ENCODE measurements at regions not wholly inside any gene's neighbourhood (a gene's known extent, or its start where the extent isn't known, plus 50 kb on each side); places are given as distances from the start of the nearest gene placed in this dataset.

GRCh38 chr2:194750926-194751325 lies 906.1 kb upstream of the SLC39A10 start:
- Histone ChIP-seq H2BK12ac (ENCODE audit: low read depth, low read length) (no peak overlapping the region), H2BK20ac (ENCODE audit: low read length) (no peak overlapping the region), H3K4me2 (ENCODE audit: insufficient read depth in 1 of 2, low read depth in 2 of 2, low read length in 2 of 2) (no peak overlapping the region), H4K91ac (replicated peaks; ENCODE audit: insufficient read length, low read length) (no peak overlapping the region), H2BK15ac (ENCODE audit: low read length) (no peak overlapping the region), H2BK120ac (replicated peaks; ENCODE audit: low read depth, low read length) (no peak overlapping the region), H3K36me3 (ENCODE audit: control insufficient read depth in 2 of 4, insufficient read depth in 4 of 4, low read length in 3 of 4) (no peaks in the 10 kb centered on the region), H3K4me3 (ENCODE audit: extremely low read depth in 1 of 4, insufficient read depth in 2 of 4, low read depth in 3 of 4, low read length in 4 of 4) (no peak overlapping the region), H3K23me2 (ENCODE audit: low read depth, low read length) (no peaks in the 10 kb centered on the region), H4K20me1 (replicated peaks in 1 of 2; ENCODE audit: control insufficient read depth in 1 of 2, insufficient read depth in 2 of 2, low read length in 2 of 2) (no peaks in the 10 kb centered on the region), H4K8ac (ENCODE audit: extremely low read depth, insufficient read depth, low read length) (no peak overlapping the region), H3K79me2 (ENCODE audit: control insufficient read depth in 1 of 2, insufficient read depth in 2 of 2, low read length in 2 of 2) (no peaks in the 10 kb centered on the region), H3K27ac (ENCODE audit: low read depth, low read length) (no peak overlapping the region), H3K18ac (ENCODE audit: extremely low read depth, low read length) (no peak overlapping the region), H3K27me3 (replicated peaks in 1 of 4; ENCODE audit: control insufficient read depth in 3 of 4, extremely low read depth in 1 of 4, insufficient read depth in 3 of 4, low read length in 3 of 4) (no peaks in the 10 kb centered on the region), H4K5ac (ENCODE audit: insufficient read length, low read depth, low read length) (no peak overlapping the region), H3K4me1 (replicated peaks in 1 of 4; ENCODE audit: control insufficient read depth in 3 of 4, insufficient read depth in 4 of 4, low read length in 3 of 4) (no peaks in the 10 kb centered on the region), H2BK5ac (ENCODE audit: low read depth, low read length) (no peak overlapping the region), H3K56ac (replicated peaks; ENCODE audit: insufficient read length, low read depth, low read length) (no peak overlapping the region), H3K9ac (replicated peaks in 1 of 4; ENCODE audit: extremely low read depth in 1 of 4, low read depth in 3 of 4, low read length in 3 of 4) (no peak overlapping the region), H2AK5ac (ENCODE audit: low read depth, low read length) (no peak overlapping the region), H3K4ac (replicated peaks; ENCODE audit: insufficient read length, low read depth, low read length) (no peak overlapping the region), H3K14ac (ENCODE audit: insufficient read length) (no peak overlapping the region), H3K79me1 (ENCODE audit: low read depth, low read length) (no peaks in the 10 kb centered on the region), H3K23ac (ENCODE audit: insufficient read length) (no peak overlapping the region), H2AFZ (ENCODE audit: low read length) (no peak overlapping the region), H3K9me3 (ENCODE audit: insufficient read depth in 2 of 2, low read depth in 1 of 2, low read length in 1 of 2) (no peaks in the 10 kb centered on the region)
- CTCF ChIA-PET (ENCODE audit: partially characterized antibody): no interaction called here
- FAIRE-seq (no peak), DNase-seq (ENCODE audit: low read depth in 1 of 2, low spot score in 2 of 2) (no peak)
- POLR2A ChIA-PET (ENCODE audit: partially characterized antibody): no interaction called here
- 96% methylated on average over 2 of the region's 4 CpGs; no CpG with 5 or more reads in 1 of the 2 experiments for WGBS, 2 experiments (ENCODE audit: extremely low coverage in 1 of 2, insufficient coverage in 1 of 2, insufficient read length in 1 of 2, insufficient replicate concordance in 2 of 2, low coverage in 1 of 2, low lambda C conversion rate in 2 of 2, missing lambda C conversion rate in 1 of 2)
- TF ChIP-seq RAD21 (IDR thresholded peaks at IDR 0.05 in 1 of 2, conservative IDR thresholded peaks at IDR 0.05 in 1 of 2; ENCODE audit: low read depth in 2 of 2, low read length in 2 of 2): no peak
- no peak for TF ChIP-seq ASH2L (IDR thresholded peaks at IDR 0.05; ENCODE audit: low read length)
- TF ChIP-seq NRF1 (IDR thresholded peaks at IDR 0.05; ENCODE audit: low read depth, low read length): no peak
- no peak for TF ChIP-seq CTCF (IDR thresholded peaks at IDR 0.05; ENCODE audit: control extremely low read depth in 1 of 3, insufficient read depth in 1 of 3, low read depth in 1 of 3, low read length in 3 of 3)
- no peak for TF ChIP-seq GTF2F1 (IDR thresholded peaks at IDR 0.05; ENCODE audit: borderline replicate concordance, low read depth, low read length)
- TF ChIP-seq TAF7 (optimal IDR thresholded peaks at IDR 0.05; ENCODE audit: borderline replicate concordance, low read depth, low read length): no peak
- TF ChIP-seq TCF12 (IDR thresholded peaks at IDR 0.05; ENCODE audit: low read depth, low read length): no peak
